Suprapubic skin (tissue), 4 donors: ENCODE measurements at regions not wholly inside any gene's neighbourhood (a gene's known extent, or its start where the extent isn't known, plus 50 kb on each side); places are given as distances from the start of the nearest gene placed in this dataset.

Source experiments
- DNase-seq, 2 donors: peaks; one replicate each; pipeline ENCODE4 v3.0.0-alpha.2; 2019; ENCODE audit warnings: low spot score in 2 of 2
- H3K27ac ChIP-seq: fragments of 200-600 bp; sonication (generic); one replicate; pipeline ENCODE4 v1.5.1; 2019
- H3K27me3 ChIP-seq: fragments of 200-600 bp; sonication (generic); one replicate; pipeline ENCODE4 v1.5.1; 2019
- H3K36me3 ChIP-seq: fragments of 200-600 bp; sonication (generic); one replicate; pipeline ENCODE4 v1.5.1; 2019
- H3K4me1 ChIP-seq: fragments of 200-600 bp; sonication (generic); one replicate; pipeline ENCODE4 v1.5.1; 2019
- H3K4me3 ChIP-seq: fragments of 200-600 bp; sonication (generic); one replicate; pipeline ENCODE4 v1.5.1; 2019; ENCODE audit warnings: mild to moderate bottlenecking
- H3K9me3 ChIP-seq: fragments of 200-600 bp; sonication (generic); one replicate; pipeline ENCODE4 v1.5.1; 2019
- CTCF ChIP-seq, 2 donors: fragments of 200-600 bp in 1 of 2; fragments of 450-650 bp in 1 of 2; sonication (generic) in 1 of 2; IDR thresholded peaks; one replicate each; pipeline ENCODE4 v1.5.1; 2016 to 2019; ENCODE audit warnings: antibody characterized with exemption in 2 of 2, mild to moderate bottlenecking in 1 of 2, moderate library complexity in 1 of 2
- EP300 ChIP-seq: sonication (generic); formaldehyde crosslinking; IDR thresholded peaks from one replicate; pipeline ENCODE4 v1.6.1; 2017; ENCODE audit warnings: antibody characterized with exemption
- POLR2A ChIP-seq, 2 donors: fragments of 450-650 bp; IDR thresholded peaks; one replicate each; pipeline ENCODE4 v1.6.1; 2017; ENCODE audit warnings: antibody characterized with exemption in 2 of 2, mild to moderate bottlenecking in 2 of 2, moderate library complexity in 2 of 2
- POLR2AphosphoS5 ChIP-seq, 3 donors: sonication (generic); formaldehyde crosslinking; IDR thresholded peaks; one replicate each; pipeline ENCODE4 v1.6.1; 2017; ENCODE audit warnings: antibody characterized with exemption in 3 of 3
- WGBS: methylation state at CpG from one replicate; pipeline ENCODE4 v1.1.5; 2018; 5-methylcytosine and 5-hydroxymethylcytosine counted together

- WGBS, result 66% methylated on average over 1 of the region's 1 CpG
- TF ChIP-seq EP300, result no peak
- no peak for TF ChIP-seq CTCF (IDR thresholded peaks at IDR 0.05)
- TF ChIP-seq POLR2A (IDR thresholded peaks at IDR 0.05), result no peak
- no peak for TF ChIP-seq POLR2AphosphoS5 (IDR thresholded peaks at IDR 0.05)
Observed at GRCh38 chr2:40740419-40740818, 288.5 kb upstream of the SLC8A1 start.

GRCh38 chr2:40741532-40741931 lies 289.6 kb upstream of the SLC8A1 start:
- Histone ChIP-seq H3K27me3 (no peaks in the 10 kb centered on the region), H3K9me3 (no peaks in the 10 kb centered on the region), H3K27ac (no peak overlapping the region), H3K4me1 (no peaks in the 10 kb centered on the region), H3K36me3 (no peaks in the 10 kb centered on the region), H3K4me3 (no peak overlapping the region)
- no peak for DNase-seq
- TF ChIP-seq EP300, result no peak
- TF ChIP-seq CTCF (IDR thresholded peaks at IDR 0.05), result no peak
- TF ChIP-seq POLR2AphosphoS5 (IDR thresholded peaks at IDR 0.05), result no peak
- TF ChIP-seq POLR2A (IDR thresholded peaks at IDR 0.05), result no peak
- 85% methylated on average over 2 of the region's 2 CpGs for WGBS

More at GRCh38 chr2:40740419-40740818, 288.5 kb upstream of the SLC8A1 start:
- H3K9me3 ChIP-seq, result no peaks in the 10 kb centered on the region
- H3K36me3 ChIP-seq, result no peaks in the 10 kb centered on the region
- DNase-seq, result no peak
- H3K4me3 ChIP-seq, result no peak overlapping the region
- no peak overlapping the region for H3K27ac ChIP-seq
- H3K4me1 ChIP-seq, result no peaks in the 10 kb centered on the region
- no peaks in the 10 kb centered on the region for H3K27me3 ChIP-seq

GRCh38 chr2:40746191-40746590 lies 294.3 kb upstream of the SLC8A1 start:
- H3K27me3 ChIP-seq, result no peaks in the 10 kb centered on the region
- no peak for TF ChIP-seq POLR2A (IDR thresholded peaks at IDR 0.05)
- no peak for TF ChIP-seq EP300
- TF ChIP-seq CTCF (IDR thresholded peaks at IDR 0.05), result no peak
- H3K4me3 ChIP-seq, result no peak overlapping the region
- H3K4me1 ChIP-seq, result no peaks in the 10 kb centered on the region
- no peaks in the 10 kb centered on the region for H3K9me3 ChIP-seq
- H3K27ac ChIP-seq, result no peak overlapping the region
- no peak for DNase-seq
- 75% methylated on average over 5 of the region's 5 CpGs for WGBS
- no peaks in the 10 kb centered on the region for H3K36me3 ChIP-seq

GRCh38 chr2:40751981-40752380 lies 300.1 kb upstream of the SLC8A1 start:
- H3K36me3 ChIP-seq, result no peaks in the 10 kb centered on the region
- no peaks in the 10 kb centered on the region for H3K27me3 ChIP-seq
- whole genome bisulfite sequencing, result 44% methylated on average over 1 of the region's 1 CpG
- no peak overlapping the region for H3K27ac ChIP-seq
- DNase-seq, result no peak
- TF ChIP-seq POLR2A (IDR thresholded peaks at IDR 0.05) (no peak), POLR2AphosphoS5 (IDR thresholded peaks at IDR 0.05) (no peak), CTCF (IDR thresholded peaks at IDR 0.05) (no peak), EP300 (no peak)
- no peaks in the 10 kb centered on the region for H3K4me1 ChIP-seq
- H3K9me3 ChIP-seq, result no peaks in the 10 kb centered on the region
- no peak overlapping the region for H3K4me3 ChIP-seq

GRCh38 chr2:40752796-40753195 lies 300.9 kb upstream of the SLC8A1 start:
- WGBS, result 62% methylated on average over 3 of the region's 3 CpGs
- Histone ChIP-seq H3K4me1 (no peaks in the 10 kb centered on the region), H3K4me3 (no peak overlapping the region), H3K27ac (no peak overlapping the region), H3K27me3 (no peaks in the 10 kb centered on the region), H3K9me3 (no peaks in the 10 kb centered on the region), H3K36me3 (no peaks in the 10 kb centered on the region)
- no peak for TF ChIP-seq CTCF (IDR thresholded peaks at IDR 0.05)
- no peak for TF ChIP-seq POLR2A (IDR thresholded peaks at IDR 0.05)
- TF ChIP-seq EP300, result no peak
- no peak for TF ChIP-seq POLR2AphosphoS5 (IDR thresholded peaks at IDR 0.05)
- DNase-seq, result no peak
